22Rv1 (cell line): ENCODE measurements at regions not wholly inside any gene's neighbourhood (a gene's known extent, or its start where the extent isn't known, plus 50 kb on each side); places are given as distances from the start of the nearest gene placed in this dataset.

Experiments used
- CTCF ChIP-seq: fragments of 450-650 bp; IDR thresholded peaks from 2 replicates; pipeline ENCODE4 v1.5.1; 2017; ENCODE audit warnings: mild to moderate bottlenecking
- ZFX ChIP-seq: fragments of 450-650 bp; IDR thresholded peaks from 2 replicates; pipeline ENCODE4 v1.6.1; 2017; ENCODE audit warnings: antibody characterized with exemption, borderline replicate concordance

- TF ChIP-seq CTCF: no peak
- TF ChIP-seq ZFX: no peak
Measured at GRCh38 chr11:113529606-113530005, 54.4 kb upstream of the DRD2 start.
